Endothelial cell of umbilical vein (primary cell): ENCODE measurements at regions not wholly inside any gene's neighbourhood (a gene's known extent, or its start where the extent isn't known, plus 50 kb on each side); places are given as distances from the start of the nearest gene placed in this dataset.

Source experiments
- EZH2 ChIP-seq: IDR thresholded peaks from 2 replicates; pipeline ENCODE4 v1.6.1; 2012; ENCODE audit warnings: borderline replicate concordance, low read depth, mild to moderate bottlenecking, moderate library complexity, low read length, inconsistent platforms; ENCODE audit not compliant: severe bottlenecking
- FOS ChIP-seq: IDR thresholded peaks from 2 replicates; pipeline ENCODE4 v1.6.1; 2011; ENCODE audit warnings: mild to moderate bottlenecking, low read length, moderate library complexity, borderline replicate concordance; ENCODE audit not compliant: insufficient read depth
- GATA2 ChIP-seq: IDR thresholded peaks from 2 replicates; pipeline ENCODE4 v1.7.0; 2011; ENCODE audit warnings: low read depth, mild to moderate bottlenecking, moderate library complexity, mixed read lengths, low read length; ENCODE audit not compliant: insufficient read length, insufficient read depth
- MAX ChIP-seq: IDR thresholded peaks from 2 replicates; pipeline ENCODE4 v1.6.1; 2011; ENCODE audit not compliant: insufficient read depth, insufficient read length
- MYC ChIP-seq: IDR thresholded peaks from one replicate; pipeline ENCODE4 v1.6.1; 2011; ENCODE audit warnings: mild to moderate bottlenecking, low read depth, low read length
- POLR2A ChIP-seq: IDR thresholded peaks from 2 replicates; pipeline ENCODE4 v1.6.1; 2012; ENCODE audit warnings: low read depth, mild to moderate bottlenecking, control low read depth, low read length
- POLR2AphosphoS5 ChIP-seq: IDR thresholded peaks from 2 replicates; pipeline ENCODE4 v1.6.1; 2012; ENCODE audit warnings: low read depth, mild to moderate bottlenecking, control low read depth, low read length, moderate library complexity; ENCODE audit not compliant: insufficient read depth
- TF ChIP-seq, protein P1 (sequence below), 2 donors: IDR thresholded peaks; 1 replicate in 1 of 2; 2 replicates in 1 of 2; pipeline ENCODE4 v1.5.1; 2011; ENCODE audit warnings: low read length in 2 of 2, mild to moderate bottlenecking in 2 of 2, moderate library complexity in 2 of 2, control low read depth in 1 of 2, inconsistent platforms in 1 of 2, low read depth in 1 of 2; ENCODE audit not compliant: insufficient read depth in 1 of 2; ENCODE audit errors: extremely low read depth in 1 of 2

DNA sequence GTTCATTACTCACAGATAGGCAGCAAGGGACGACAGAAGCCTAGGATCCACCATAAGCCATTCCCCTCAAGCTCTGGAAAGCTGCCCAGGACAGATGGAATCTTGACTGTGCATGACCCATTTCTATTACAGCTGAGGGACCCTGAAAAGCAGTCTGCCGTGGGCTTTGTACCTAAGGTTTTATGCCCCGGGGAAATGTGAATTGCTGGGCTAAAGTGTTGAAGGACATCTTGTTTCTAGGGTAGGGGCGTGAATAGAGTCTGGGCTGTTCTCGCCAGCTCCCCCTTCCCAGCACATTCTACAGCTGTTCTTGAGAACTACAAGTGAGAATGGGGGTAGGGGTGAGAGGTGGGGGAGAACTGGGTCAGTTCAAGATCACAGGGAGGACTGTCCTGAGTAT, 53.6 kb upstream of the TMTC4 start:
- TF ChIP-seq, protein P1, sequence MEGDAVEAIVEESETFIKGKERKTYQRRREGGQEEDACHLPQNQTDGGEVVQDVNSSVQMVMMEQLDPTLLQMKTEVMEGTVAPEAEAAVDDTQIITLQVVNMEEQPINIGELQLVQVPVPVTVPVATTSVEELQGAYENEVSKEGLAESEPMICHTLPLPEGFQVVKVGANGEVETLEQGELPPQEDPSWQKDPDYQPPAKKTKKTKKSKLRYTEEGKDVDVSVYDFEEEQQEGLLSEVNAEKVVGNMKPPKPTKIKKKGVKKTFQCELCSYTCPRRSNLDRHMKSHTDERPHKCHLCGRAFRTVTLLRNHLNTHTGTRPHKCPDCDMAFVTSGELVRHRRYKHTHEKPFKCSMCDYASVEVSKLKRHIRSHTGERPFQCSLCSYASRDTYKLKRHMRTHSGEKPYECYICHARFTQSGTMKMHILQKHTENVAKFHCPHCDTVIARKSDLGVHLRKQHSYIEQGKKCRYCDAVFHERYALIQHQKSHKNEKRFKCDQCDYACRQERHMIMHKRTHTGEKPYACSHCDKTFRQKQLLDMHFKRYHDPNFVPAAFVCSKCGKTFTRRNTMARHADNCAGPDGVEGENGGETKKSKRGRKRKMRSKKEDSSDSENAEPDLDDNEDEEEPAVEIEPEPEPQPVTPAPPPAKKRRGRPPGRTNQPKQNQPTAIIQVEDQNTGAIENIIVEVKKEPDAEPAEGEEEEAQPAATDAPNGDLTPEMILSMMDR (IDR thresholded peaks at IDR 0.05; ENCODE audit: extremely low read depth in 1 of 2, insufficient read depth in 1 of 2, low read depth in 1 of 2, low read length in 2 of 2): no peak
- no peak for TF ChIP-seq EZH2
- TF ChIP-seq POLR2AphosphoS5: no peak
- no peak for TF ChIP-seq POLR2A
- TF ChIP-seq GATA2: no peak
- no peak for TF ChIP-seq MAX
- TF ChIP-seq MYC: no peak
- TF ChIP-seq FOS: no peak
